Peyer's patch (tissue), 4 donors: ENCODE measurements at regions not wholly inside any gene's neighbourhood (a gene's known extent, or its start where the extent isn't known, plus 50 kb on each side); places are given as distances from the start of the nearest gene placed in this dataset.

ENCODE experiments used
- DNase-seq, 3 donors: peaks; one replicate each; pipeline ENCODE4 v3.0.0-alpha.2; 2017 to 2019
- H3K27ac ChIP-seq, 4 donors: fragments of 200-600 bp; sonication (generic); one replicate each; pipeline ENCODE4 v1.5.1; 2016 to 2019
- H3K27me3 ChIP-seq, 2 donors: fragments of 200-600 bp; sonication (generic); one replicate each; pipeline ENCODE4 v1.5.1; 2019
- H3K36me3 ChIP-seq, 3 donors: fragments of 200-600 bp; sonication (generic); one replicate each; pipeline ENCODE4 v1.5.1; 2016 to 2019
- H3K4me1 ChIP-seq, 4 donors: fragments of 200-600 bp; sonication (generic); one replicate each; pipeline ENCODE4 v1.5.1; 2016 to 2019
- H3K4me3 ChIP-seq, 4 donors: fragments of 200-600 bp; sonication (generic); 1 replicate in 3 of 4; 2 replicates in 1 of 4; pipeline ENCODE4 v1.5.1; 2016 to 2019; ENCODE audit warnings: mild to moderate bottlenecking in 1 of 4
- H3K9me3 ChIP-seq, 4 donors: fragments of 200-600 bp; sonication (generic); one replicate each; pipeline ENCODE4 v1.5.1; 2016 to 2019; ENCODE audit warnings: mild to moderate bottlenecking in 1 of 4
- POLR2A ChIP-seq, 2 donors: fragments of 450-650 bp; IDR thresholded peaks; one replicate each; pipeline ENCODE4 v1.5.1; 2017; ENCODE audit warnings: antibody characterized with exemption in 2 of 2, mild to moderate bottlenecking in 2 of 2, moderate library complexity in 2 of 2
- TF ChIP-seq, protein P1 (sequence below), 6 experiments: fragments of 450-650 bp in 4 of 6; fragments of 200-600 bp in 2 of 6; sonication (generic) in 1 of 6; IDR thresholded peaks; one replicate each; pipeline ENCODE4 v1.5.1; 2017 to 2019; ENCODE audit warnings: antibody characterized with exemption in 6 of 6, mild to moderate bottlenecking in 3 of 6, moderate library complexity in 1 of 6

DNA sequence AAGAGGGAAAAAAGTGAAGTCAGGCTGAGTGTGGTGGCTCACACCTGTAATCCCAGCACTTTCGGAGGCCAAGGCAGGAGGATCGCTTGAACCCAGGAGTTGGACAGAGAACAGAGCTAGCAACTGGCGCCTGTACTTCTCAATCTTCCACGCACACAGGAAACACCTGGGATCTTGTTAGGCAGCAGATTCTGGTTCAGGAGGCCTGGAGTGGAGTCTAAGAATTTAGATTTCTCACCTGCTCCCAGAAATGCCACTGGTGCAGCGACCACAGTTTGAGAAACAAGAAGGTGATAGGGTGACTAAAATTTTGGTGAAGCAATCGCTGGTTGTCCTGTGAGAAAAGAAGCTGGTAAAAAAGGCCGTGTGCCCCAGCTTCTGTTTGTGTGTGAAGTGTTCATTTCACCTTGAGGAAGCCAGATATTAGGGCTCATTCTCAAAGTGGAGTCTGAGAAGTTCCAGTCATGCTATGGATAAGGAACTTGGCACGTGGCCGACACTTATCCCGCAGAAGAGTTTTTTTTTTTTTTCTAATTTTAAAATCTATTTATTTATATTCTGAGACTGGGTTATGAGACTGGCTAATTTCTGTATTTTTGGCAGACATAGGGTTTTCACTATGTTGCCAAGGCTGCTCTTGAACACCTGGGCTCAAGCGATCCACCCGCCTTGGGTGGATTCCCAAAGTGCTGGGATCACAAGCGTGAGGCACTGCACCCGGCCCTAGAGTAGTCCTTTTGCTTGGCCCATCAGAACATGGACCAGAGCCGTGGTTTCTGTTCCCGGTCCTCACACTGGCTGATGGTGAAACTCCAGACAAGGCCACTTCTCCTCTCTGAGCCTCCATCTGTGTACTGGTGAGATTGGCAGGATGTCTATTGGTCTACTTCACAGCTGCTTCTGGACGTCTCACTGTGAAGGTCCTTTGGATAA is 324.6 kb upstream of the PROK2 start:
- no peak for TF ChIP-seq POLR2A (IDR thresholded peaks at IDR 0.05)
- TF ChIP-seq, protein P1, sequence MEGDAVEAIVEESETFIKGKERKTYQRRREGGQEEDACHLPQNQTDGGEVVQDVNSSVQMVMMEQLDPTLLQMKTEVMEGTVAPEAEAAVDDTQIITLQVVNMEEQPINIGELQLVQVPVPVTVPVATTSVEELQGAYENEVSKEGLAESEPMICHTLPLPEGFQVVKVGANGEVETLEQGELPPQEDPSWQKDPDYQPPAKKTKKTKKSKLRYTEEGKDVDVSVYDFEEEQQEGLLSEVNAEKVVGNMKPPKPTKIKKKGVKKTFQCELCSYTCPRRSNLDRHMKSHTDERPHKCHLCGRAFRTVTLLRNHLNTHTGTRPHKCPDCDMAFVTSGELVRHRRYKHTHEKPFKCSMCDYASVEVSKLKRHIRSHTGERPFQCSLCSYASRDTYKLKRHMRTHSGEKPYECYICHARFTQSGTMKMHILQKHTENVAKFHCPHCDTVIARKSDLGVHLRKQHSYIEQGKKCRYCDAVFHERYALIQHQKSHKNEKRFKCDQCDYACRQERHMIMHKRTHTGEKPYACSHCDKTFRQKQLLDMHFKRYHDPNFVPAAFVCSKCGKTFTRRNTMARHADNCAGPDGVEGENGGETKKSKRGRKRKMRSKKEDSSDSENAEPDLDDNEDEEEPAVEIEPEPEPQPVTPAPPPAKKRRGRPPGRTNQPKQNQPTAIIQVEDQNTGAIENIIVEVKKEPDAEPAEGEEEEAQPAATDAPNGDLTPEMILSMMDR (IDR thresholded peaks at IDR 0.05), result no peak
- no peak overlapping the region for H3K27ac ChIP-seq
- H3K4me3 ChIP-seq, result no peak overlapping the region
- no peaks in the 10 kb centered on the region for H3K4me1 ChIP-seq
- H3K36me3 ChIP-seq, result no peaks in the 10 kb centered on the region
- no peak for DNase-seq
- H3K9me3 ChIP-seq, result no peaks in the 10 kb centered on the region
- H3K27me3 ChIP-seq, result no peaks in the 10 kb centered on the region

DNA sequence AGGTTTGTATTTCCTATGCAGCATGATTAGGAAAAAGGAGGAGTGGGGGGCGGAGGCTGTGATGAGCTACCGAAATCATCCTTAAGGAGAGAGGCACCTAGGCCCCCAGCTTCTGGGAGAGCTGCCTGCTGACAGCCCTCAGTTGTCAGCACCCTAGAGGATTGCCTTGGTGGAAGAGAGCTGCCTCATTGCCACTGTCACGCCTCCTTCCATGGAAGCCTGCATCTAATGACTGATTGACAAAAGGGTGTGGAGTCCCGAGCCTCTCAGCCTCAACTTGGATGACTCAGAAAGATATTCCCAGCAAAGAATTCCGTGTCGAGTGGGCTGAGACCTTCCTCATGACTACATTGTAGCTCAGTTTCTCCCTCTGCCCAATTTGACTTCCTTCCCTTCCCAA is 320.4 kb upstream of the PROK2 start:
- TF ChIP-seq POLR2A (IDR thresholded peaks at IDR 0.05), result no peak
- TF ChIP-seq, protein P1 (IDR thresholded peaks at IDR 0.05), result no peak
- no peaks in the 10 kb centered on the region for H3K27me3 ChIP-seq
- no peak overlapping the region for H3K4me3 ChIP-seq
- H3K27ac ChIP-seq, result no peak overlapping the region
- H3K9me3 ChIP-seq, result no peaks in the 10 kb centered on the region
- no peaks in the 10 kb centered on the region for H3K36me3 ChIP-seq
- no peak for DNase-seq
- H3K4me1 ChIP-seq, result peaks cover 0 to 15% (median 9%) of the 10 kb centered on the region in 4 donors

DNA sequence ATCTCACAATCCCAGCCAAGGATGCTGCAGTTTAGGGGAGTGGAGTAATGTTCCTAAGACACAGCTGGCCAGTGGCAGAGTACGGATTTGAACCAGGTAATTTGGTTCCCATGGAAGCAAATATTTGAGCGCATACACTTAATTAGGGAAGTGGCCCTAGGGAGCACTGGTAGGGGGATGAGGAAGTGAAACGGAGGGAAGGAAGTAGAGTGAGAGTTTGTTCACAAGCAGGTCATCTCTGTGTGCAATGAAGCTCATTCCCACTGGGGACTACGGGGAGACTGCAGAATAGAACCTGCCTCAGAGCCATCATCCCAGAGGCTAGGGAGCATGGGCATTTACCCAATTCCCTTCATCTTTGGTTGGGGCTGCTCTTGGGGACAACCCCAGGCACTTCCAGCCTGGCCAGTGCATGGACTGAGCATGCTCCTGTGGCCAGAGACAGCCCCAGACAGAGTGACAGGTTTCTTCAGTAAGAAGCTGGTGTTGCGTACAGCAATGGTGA is 317.2 kb upstream of the PROK2 start:
- TF ChIP-seq, protein P1 (IDR thresholded peaks at IDR 0.05), result no peak
- TF ChIP-seq POLR2A (IDR thresholded peaks at IDR 0.05), result no peak
- no peaks in the 10 kb centered on the region for H3K9me3 ChIP-seq
- no peaks in the 10 kb centered on the region for H3K27me3 ChIP-seq
- no peak overlapping the region for H3K27ac ChIP-seq
- H3K4me3 ChIP-seq, result no peak overlapping the region
- H3K4me1 ChIP-seq, result peaks cover 0 to 26% (median 10%) of the 10 kb centered on the region in 4 donors
- no peaks in the 10 kb centered on the region for H3K36me3 ChIP-seq
- peak in 1 of 3 donors; percentile 42 for DNase-seq

DNA sequence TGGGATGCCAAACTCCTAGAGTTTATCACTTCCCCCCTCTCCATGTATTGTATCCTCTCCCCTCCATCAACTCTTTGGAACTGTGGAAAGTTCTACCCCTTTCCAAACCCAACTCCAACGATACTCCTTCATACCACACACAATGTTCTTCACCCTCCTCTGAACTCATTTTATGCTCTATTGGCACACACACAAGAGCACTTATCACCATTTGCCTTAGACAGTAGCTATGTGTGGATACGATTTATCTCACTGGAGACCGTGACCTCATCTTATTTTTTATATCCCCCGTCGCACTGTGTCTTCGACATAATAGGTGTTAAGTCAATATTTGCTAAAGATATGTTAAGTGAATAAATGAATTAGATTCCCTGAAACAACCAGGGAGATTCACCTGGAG is 316.5 kb upstream of the PROK2 start:
- Histone ChIP-seq H3K27ac (no peak overlapping the region), H3K4me3 (no peak overlapping the region), H3K36me3 (no peaks in the 10 kb centered on the region), H3K9me3 (no peaks in the 10 kb centered on the region), H3K4me1 (peaks cover 0 to 26% (median 10%) of the 10 kb centered on the region in 4 donors), H3K27me3 (no peaks in the 10 kb centered on the region)
- no peak for DNase-seq
- TF ChIP-seq POLR2A (IDR thresholded peaks at IDR 0.05), result no peak
- TF ChIP-seq, protein P1 (IDR thresholded peaks at IDR 0.05), result no peak

DNA sequence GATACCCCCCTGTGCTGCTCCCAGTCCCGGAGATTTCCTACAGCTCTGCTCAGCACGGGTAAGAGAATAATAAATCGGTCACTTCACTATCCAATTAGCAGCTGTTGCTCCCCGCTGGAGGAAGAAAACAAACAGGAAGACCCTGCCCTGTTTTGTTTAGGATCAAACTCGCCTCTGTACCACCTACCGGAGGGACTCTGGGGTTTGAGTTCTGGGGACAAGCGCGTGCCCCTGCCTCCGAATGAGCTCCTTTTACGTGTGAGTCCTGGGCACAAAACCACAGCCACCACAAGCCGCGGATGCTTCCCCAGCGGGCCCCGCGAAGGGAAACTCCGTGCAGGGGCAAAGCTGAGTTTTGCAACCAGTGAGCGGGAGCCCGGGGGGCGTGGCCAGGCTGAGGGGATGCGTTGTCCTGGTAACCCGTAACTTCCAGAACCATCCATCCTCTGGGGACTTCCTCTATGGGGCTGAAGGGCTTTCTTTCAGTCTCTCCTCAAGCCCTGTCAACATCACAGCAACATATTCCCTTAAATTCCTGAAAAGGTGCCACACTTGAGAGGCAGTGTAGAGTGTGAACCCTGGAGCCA is 315.7 kb upstream of the PROK2 start:
- peaks cover 0 to 26% (median 10%) of the 10 kb centered on the region in 4 donors for H3K4me1 ChIP-seq
- peak overlapping the region in 3 of 4 donors; percentile 24 to 43 (median 27) for H3K27ac ChIP-seq
- no peaks in the 10 kb centered on the region for H3K9me3 ChIP-seq
- no peaks in the 10 kb centered on the region for H3K27me3 ChIP-seq
- no peaks in the 10 kb centered on the region for H3K36me3 ChIP-seq
- peak overlapping the region in 3 of 4 donors; percentile 28 to 45 (median 41) for H3K4me3 ChIP-seq
- TF ChIP-seq POLR2A (IDR thresholded peaks at IDR 0.05), result no peak
- TF ChIP-seq, protein P1 (IDR thresholded peaks at IDR 0.05), result no peak
- peak; percentile 70 to 87 (median 78) for DNase-seq
